ENCODE measurements at regions not wholly inside any gene's neighbourhood (a gene's known extent, or its start where the extent isn't known, plus 50 kb on each side); places are given as distances from the start of the nearest gene placed in this dataset.
A peak's percentile ranks its signal among the peaks of the same experiment; 100 is the strongest.

DNA sequence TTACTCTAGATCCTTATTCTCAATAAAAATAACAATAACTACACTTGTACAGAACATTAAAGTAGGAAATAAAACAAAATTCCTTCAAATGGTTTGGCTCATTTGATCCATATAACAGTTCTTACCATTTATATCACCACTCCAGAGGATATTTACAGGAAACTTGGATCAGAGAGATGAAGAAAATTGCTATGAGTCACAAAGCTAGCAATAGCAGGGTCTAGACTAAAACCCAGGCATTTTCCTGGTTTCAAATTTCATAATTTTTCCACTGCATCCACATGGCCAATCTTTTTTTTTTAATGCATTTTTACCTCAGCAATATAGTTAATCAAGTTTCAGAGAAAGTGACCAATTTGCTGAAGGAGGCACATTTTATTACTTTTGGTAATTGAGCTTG lies 299.2 kb downstream of the ELAVL2 start:
- no peak overlapping the region for H3K4me3 Mint-ChIP-seq (ENCODE audit: unreplicated experiment)
- H3K4me1 Mint-ChIP-seq (ENCODE audit: low read depth): peaks cover 30% of the 10 kb centered on the region
- H3K27ac Mint-ChIP-seq (ENCODE audit: unreplicated experiment): no peak overlapping the region
- H3K27me3 Mint-ChIP-seq (ENCODE audit: low read depth): no peaks in the 10 kb centered on the region
- H3K9me3 Mint-ChIP-seq (ENCODE audit: low read depth): peaks cover 15% of the 10 kb centered on the region
- TF ChIP-seq, protein P1, sequence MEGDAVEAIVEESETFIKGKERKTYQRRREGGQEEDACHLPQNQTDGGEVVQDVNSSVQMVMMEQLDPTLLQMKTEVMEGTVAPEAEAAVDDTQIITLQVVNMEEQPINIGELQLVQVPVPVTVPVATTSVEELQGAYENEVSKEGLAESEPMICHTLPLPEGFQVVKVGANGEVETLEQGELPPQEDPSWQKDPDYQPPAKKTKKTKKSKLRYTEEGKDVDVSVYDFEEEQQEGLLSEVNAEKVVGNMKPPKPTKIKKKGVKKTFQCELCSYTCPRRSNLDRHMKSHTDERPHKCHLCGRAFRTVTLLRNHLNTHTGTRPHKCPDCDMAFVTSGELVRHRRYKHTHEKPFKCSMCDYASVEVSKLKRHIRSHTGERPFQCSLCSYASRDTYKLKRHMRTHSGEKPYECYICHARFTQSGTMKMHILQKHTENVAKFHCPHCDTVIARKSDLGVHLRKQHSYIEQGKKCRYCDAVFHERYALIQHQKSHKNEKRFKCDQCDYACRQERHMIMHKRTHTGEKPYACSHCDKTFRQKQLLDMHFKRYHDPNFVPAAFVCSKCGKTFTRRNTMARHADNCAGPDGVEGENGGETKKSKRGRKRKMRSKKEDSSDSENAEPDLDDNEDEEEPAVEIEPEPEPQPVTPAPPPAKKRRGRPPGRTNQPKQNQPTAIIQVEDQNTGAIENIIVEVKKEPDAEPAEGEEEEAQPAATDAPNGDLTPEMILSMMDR (IDR thresholded peaks at IDR 0.05): no peak
- no peak for DNase-seq (ENCODE audit: low spot score)
- H3K36me3 Mint-ChIP-seq (ENCODE audit: low read depth): peaks cover 1% of the 10 kb centered on the region

DNA sequence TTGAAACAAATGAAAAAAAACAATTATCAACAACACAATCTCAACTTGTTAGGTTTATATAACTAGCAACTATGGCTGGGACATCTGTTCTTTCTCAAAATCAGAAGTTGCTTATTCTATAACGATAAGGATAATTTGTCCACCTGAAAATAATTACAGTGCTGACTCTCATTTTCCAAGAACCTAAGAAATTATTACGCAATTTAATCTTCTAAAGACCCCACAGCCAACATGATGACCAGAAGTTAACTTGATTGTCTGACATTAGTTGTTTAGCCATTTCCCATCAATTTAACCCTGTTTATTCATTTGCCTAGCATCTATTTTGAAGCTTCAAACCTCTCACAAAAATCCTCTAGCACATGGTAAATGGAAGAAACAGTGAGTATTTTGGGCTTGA lies 293.8 kb downstream of the ELAVL2 start:
- Mint-ChIP-seq H3K4me1 (ENCODE audit: low read depth) (peaks cover 8% of the 10 kb centered on the region), H3K27ac (ENCODE audit: unreplicated experiment) (no peak overlapping the region), H3K4me3 (ENCODE audit: unreplicated experiment) (no peak overlapping the region), H3K27me3 (ENCODE audit: low read depth) (peaks cover 4% of the 10 kb centered on the region), H3K36me3 (ENCODE audit: low read depth) (peaks cover 1% of the 10 kb centered on the region), H3K9me3 (ENCODE audit: low read depth) (peaks cover 15% of the 10 kb centered on the region)
- TF ChIP-seq, protein P1 (IDR thresholded peaks at IDR 0.05): no peak
- DNase-seq (ENCODE audit: low spot score): no peak

DNA sequence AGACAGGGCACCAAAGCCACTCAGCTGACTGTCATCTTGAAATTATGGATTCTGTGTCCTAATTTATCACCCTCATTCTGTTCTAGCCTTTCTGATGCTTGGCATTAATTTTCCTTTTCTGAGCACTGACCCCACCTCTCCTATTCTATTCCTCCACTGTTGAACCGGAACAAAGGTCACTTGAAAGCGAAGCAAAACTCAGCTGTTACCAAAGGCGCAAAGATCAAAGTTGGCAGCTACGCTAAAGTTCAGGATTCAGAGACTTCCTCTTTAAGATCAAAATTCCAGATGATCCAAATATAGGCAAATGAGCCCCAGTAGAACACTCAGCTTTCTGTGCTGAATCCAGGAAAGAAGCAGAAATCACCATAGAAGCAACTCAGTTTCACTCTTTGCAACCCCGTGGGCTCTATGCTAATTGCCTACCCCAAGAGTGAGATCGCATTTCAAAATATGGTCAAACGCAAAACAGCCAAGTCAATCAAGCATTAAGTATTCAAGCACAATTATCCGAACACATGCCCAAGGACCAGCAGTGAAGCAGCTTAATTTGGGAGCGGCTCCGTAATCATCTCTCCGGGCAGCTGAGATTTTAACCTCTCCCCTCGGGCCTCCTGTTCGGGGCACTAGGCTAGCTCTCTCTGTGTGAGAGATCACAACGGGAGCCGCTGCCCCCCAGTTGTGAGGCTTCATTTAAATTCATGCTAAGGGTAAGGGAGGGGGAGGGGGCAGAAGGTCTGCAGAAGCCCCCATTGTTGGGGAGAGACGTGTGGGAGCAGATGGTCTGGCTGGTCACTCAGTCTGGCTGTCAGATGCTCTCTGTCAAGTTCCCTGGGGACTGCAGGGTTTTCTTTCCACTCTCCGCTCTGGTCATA lies 288.6 kb downstream of the ELAVL2 start:
- no peak overlapping the region for H3K27ac Mint-ChIP-seq (ENCODE audit: unreplicated experiment)
- peaks cover 5% of the 10 kb centered on the region for H3K27me3 Mint-ChIP-seq (ENCODE audit: low read depth)
- TF ChIP-seq, protein P1 (IDR thresholded peaks at IDR 0.05): no peak
- H3K4me1 Mint-ChIP-seq (ENCODE audit: low read depth): peaks cover 25% of the 10 kb centered on the region
- no peaks in the 10 kb centered on the region for H3K9me3 Mint-ChIP-seq (ENCODE audit: low read depth)
- peak overlapping the region; percentile 48 for H3K4me3 Mint-ChIP-seq (ENCODE audit: unreplicated experiment)
- H3K36me3 Mint-ChIP-seq (ENCODE audit: low read depth): no peaks in the 10 kb centered on the region
- DNase-seq (ENCODE audit: low spot score): no peak

DNA sequence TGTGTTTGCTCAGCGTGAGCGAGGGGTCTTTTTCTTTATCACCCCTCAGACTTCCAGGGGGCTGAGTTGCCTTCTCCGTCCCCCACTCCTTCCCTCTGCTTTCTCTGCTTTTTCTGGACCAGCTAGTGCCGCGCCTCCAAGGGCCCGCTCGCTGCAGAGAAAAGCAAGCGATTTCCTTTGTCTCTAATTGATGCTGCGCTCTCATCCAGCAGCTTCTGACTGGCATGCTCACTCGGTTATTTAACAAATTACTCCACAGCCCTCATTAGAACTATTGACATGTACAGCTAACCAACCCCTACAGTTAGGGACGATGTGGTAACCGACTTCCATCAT lies 288.0 kb downstream of the ELAVL2 start:
- H3K4me3 Mint-ChIP-seq (ENCODE audit: unreplicated experiment): peak overlapping the region; percentile 48
- DNase-seq (ENCODE audit: low spot score): no peak
- TF ChIP-seq, protein P1 (IDR thresholded peaks at IDR 0.05): no peak
- no peak overlapping the region for H3K27ac Mint-ChIP-seq (ENCODE audit: unreplicated experiment)
- H3K36me3 Mint-ChIP-seq (ENCODE audit: low read depth): no peaks in the 10 kb centered on the region
- H3K4me1 Mint-ChIP-seq (ENCODE audit: low read depth): peaks cover 31% of the 10 kb centered on the region
- no peaks in the 10 kb centered on the region for H3K9me3 Mint-ChIP-seq (ENCODE audit: low read depth)
- H3K27me3 Mint-ChIP-seq (ENCODE audit: low read depth): peaks cover 5% of the 10 kb centered on the region

DNA sequence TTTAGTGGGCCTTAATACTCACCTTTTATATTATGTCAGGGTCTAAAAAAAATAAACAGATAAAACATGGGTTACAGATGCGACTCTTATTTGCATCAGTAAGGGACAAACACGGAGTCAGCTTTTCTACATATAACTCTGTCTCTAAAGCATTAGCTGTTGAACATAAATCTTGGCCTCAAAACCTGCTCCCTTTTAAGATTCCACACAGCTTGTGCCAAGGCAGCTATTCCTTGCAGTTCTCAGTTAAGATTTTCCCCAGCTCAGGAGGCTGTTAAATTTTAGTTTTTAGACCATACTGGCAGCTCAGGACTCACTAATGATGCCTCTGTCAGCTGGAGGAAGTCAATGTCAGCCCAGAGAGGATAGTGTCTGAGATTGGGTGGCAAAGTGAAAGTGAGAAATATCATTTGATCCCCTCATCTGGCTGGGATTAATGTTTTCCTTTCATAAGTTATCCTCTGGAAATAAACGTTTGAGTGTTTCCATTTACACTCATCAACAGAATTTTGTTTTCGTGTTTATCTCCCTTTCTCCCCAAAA lies 287.5 kb downstream of the ELAVL2 start:
- Mint-ChIP-seq H3K4me3 (ENCODE audit: unreplicated experiment) (no peak overlapping the region), H3K27me3 (ENCODE audit: low read depth) (peaks cover 5% of the 10 kb centered on the region), H3K36me3 (ENCODE audit: low read depth) (no peaks in the 10 kb centered on the region), H3K9me3 (ENCODE audit: low read depth) (no peaks in the 10 kb centered on the region), H3K4me1 (ENCODE audit: low read depth) (peaks cover 35% of the 10 kb centered on the region), H3K27ac (ENCODE audit: unreplicated experiment) (no peak overlapping the region)
- TF ChIP-seq, protein P1 (IDR thresholded peaks at IDR 0.05): no peak
- DNase-seq (ENCODE audit: low spot score): no peak
